ENCODE measurements at regions not wholly inside any gene's neighbourhood (a gene's known extent, or its start where the extent isn't known, plus 50 kb on each side); places are given as distances from the start of the nearest gene placed in this dataset.

- 28 to 36% (median 32%) methylated on average over 5 of the region's 5 CpGs for WGBS, 4 donors
- Histone ChIP-seq H3K36me3 (no peaks in the 10 kb centered on the region), H3K27ac (peak overlapping the region in 10 of 12 donors; percentile 18 to 73 (median 63)), H3K4me3 (peak overlapping the region in 3 of 12 donors; percentile 21 to 41 (median 25)), H3K9me3 (peaks cover 0 to 8% (median 0%) of the 10 kb centered on the region in 12 donors), H3K27me3 (no peaks in the 10 kb centered on the region), H3K4me1 (peaks cover 0 to 23% (median 3%) of the 10 kb centered on the region in 12 donors)
- intact Hi-C loops (cut with DNase I), result loop anchor here (2.0 to 10.0 kb wide), 9 partner anchors 155 to 305 kb away; partner anchors contain the start of gene CMYA5 (in 1 of the 10)
- TF ChIP-seq, protein P1, sequence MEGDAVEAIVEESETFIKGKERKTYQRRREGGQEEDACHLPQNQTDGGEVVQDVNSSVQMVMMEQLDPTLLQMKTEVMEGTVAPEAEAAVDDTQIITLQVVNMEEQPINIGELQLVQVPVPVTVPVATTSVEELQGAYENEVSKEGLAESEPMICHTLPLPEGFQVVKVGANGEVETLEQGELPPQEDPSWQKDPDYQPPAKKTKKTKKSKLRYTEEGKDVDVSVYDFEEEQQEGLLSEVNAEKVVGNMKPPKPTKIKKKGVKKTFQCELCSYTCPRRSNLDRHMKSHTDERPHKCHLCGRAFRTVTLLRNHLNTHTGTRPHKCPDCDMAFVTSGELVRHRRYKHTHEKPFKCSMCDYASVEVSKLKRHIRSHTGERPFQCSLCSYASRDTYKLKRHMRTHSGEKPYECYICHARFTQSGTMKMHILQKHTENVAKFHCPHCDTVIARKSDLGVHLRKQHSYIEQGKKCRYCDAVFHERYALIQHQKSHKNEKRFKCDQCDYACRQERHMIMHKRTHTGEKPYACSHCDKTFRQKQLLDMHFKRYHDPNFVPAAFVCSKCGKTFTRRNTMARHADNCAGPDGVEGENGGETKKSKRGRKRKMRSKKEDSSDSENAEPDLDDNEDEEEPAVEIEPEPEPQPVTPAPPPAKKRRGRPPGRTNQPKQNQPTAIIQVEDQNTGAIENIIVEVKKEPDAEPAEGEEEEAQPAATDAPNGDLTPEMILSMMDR (IDR thresholded peaks at IDR 0.05), result peak in 5 of 12 donors; percentile 5 to 36 (median 16)
- TF ChIP-seq POLR2A (IDR thresholded peaks at IDR 0.05), result no peak
- DNase-seq (no peak), ATAC-seq (peak; percentile 29 to 80 (median 49))
Measured at GRCh38 chr5:79859588-79859987, 131.5 kb downstream of the MTX3 start.

GRCh38 chr5:79858410-79858723 is 132.7 kb downstream of the MTX3 start:
- no peaks in the 10 kb centered on the region for H3K27me3 ChIP-seq
- 87 to 98% (median 91%) methylated on average over 2 of the region's 2 CpGs for WGBS, 4 donors
- no peaks in the 10 kb centered on the region for H3K36me3 ChIP-seq
- intact Hi-C loops (cut with DNase I), result loop anchor here (2.0 to 10.0 kb wide), 9 partner anchors 154 to 304 kb away; partner anchors contain the start of gene CMYA5 (in 1 of the 10)
- peaks cover 0 to 23% (median 3%) of the 10 kb centered on the region in 12 donors for H3K4me1 ChIP-seq
- H3K4me3 ChIP-seq, result no peak overlapping the region
- H3K9me3 ChIP-seq, result no peaks in the 10 kb centered on the region
- H3K27ac ChIP-seq, result peak overlapping the region in 1 of 12 donors; percentile 63
- DNase-seq (no peak), ATAC-seq (no peak)
- TF ChIP-seq, protein P1 (IDR thresholded peaks at IDR 0.05), result peak in 2 of 12 donors; percentile 3 to 5
- no peak for TF ChIP-seq POLR2A (IDR thresholded peaks at IDR 0.05)

- intact Hi-C loops (cut with DNase I), result loop anchor here (2.0 to 10.0 kb wide), 9 partner anchors 153 to 303 kb away; partner anchors contain the start of gene CMYA5 (in 1 of the 10)
- no peaks in the 10 kb centered on the region for H3K27me3 ChIP-seq
- WGBS, 4 donors, result 44 to 48% (median 45%) methylated on average over 9 of the region's 9 CpGs
- H3K36me3 ChIP-seq, result no peaks in the 10 kb centered on the region
- DNase-seq (peak; percentile 60 to 83 (median 73)), ATAC-seq (peak; percentile 38 to 69 (median 58))
- no peak overlapping the region for H3K4me3 ChIP-seq
- H3K27ac ChIP-seq, result no peak overlapping the region
- H3K9me3 ChIP-seq, result no peaks in the 10 kb centered on the region
- TF ChIP-seq POLR2A (IDR thresholded peaks at IDR 0.05), result no peak
- TF ChIP-seq, protein P1 (IDR thresholded peaks at IDR 0.05), result peak; percentile 87 to 97 (median 96)
- H3K4me1 ChIP-seq, result peaks cover 0 to 23% (median 3%) of the 10 kb centered on the region in 12 donors
Measured at GRCh38 chr5:79857714-79858409, 133.2 kb downstream of the MTX3 start.

GRCh38 chr5:79856456-79857055 is 134.5 kb downstream of the MTX3 start:
- no peak for TF ChIP-seq POLR2A (IDR thresholded peaks at IDR 0.05)
- no peaks in the 10 kb centered on the region for H3K27me3 ChIP-seq
- H3K4me3 ChIP-seq, result no peak overlapping the region
- 92 to 95% (median 93%) methylated on average over 9 of the region's 9 CpGs for WGBS, 4 donors
- DNase-seq (no peak), ATAC-seq (no peak)
- H3K36me3 ChIP-seq, result no peaks in the 10 kb centered on the region
- intact Hi-C loops (cut with DNase I), result loop anchor here (5.0 to 10.0 kb wide), 7 partner anchors 152 to 228 kb away; partner anchors contain the start of gene CMYA5 (in 1 of the 10)
- H3K27ac ChIP-seq, result no peak overlapping the region
- no peaks in the 10 kb centered on the region for H3K9me3 ChIP-seq
- peaks cover 0 to 27% (median 3%) of the 10 kb centered on the region in 12 donors for H3K4me1 ChIP-seq
